NT2/D1 (cell line): ENCODE measurements at regions not wholly inside any gene's neighbourhood (a gene's known extent, or its start where the extent isn't known, plus 50 kb on each side); places are given as distances from the start of the nearest gene placed in this dataset.
"Not testable (repeated sequence)": the region's sequence is repeated elsewhere in the genome, so short reads cannot be mapped to it uniquely, and the experiment has no call there.

Experiments
- DNase-seq: peaks from one replicate; pipeline ENCODE4 v3.0.0-alpha.2; 2011; ENCODE audit warnings: low read depth, low spot score
- H3K27me3 ChIP-seq: 2 replicates; pipeline ENCODE4 v1.6.0; 2011; ENCODE audit warnings: mild to moderate bottlenecking; ENCODE audit not compliant: insufficient read length, insufficient read depth
- H3K36me3 ChIP-seq: 2 replicates; pipeline ENCODE4 v1.6.1; 2011; ENCODE audit warnings: mild to moderate bottlenecking, low read length, mixed read lengths; ENCODE audit not compliant: insufficient read depth, insufficient read length
- H3K4me1 ChIP-seq: 2 replicates; pipeline ENCODE4 v1.5.1; 2011; ENCODE audit not compliant: insufficient read depth, insufficient read length
- H3K4me3 ChIP-seq: 2 replicates; pipeline ENCODE4 v1.5.1; 2011; ENCODE audit warnings: low read depth; ENCODE audit not compliant: insufficient read length
- H3K9ac ChIP-seq: 2 replicates; pipeline ENCODE4 v1.6.0; 2011; ENCODE audit warnings: low read depth; ENCODE audit not compliant: insufficient read length
- H3K9me3 ChIP-seq: 2 replicates; pipeline ENCODE4 v1.5.1; 2011; ENCODE audit warnings: mild to moderate bottlenecking, low read length; ENCODE audit not compliant: insufficient read depth

DNA sequence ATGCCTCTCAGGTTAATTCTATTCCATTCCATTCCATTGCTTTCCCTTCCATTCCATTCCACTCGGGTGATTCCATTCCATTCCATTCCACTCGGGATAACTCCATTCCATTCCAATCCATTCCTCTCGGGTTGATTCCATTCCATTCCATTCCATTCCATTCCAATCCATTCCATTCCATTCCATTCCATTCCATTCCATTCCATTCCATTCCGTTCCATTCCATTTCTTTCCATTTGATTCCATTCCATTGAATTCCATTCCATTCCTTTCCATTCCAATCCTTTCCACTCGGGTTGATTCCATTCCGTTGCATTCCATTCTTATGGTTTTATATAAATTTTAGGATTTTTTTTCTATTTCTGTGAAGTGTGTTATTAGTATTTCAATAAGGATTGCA lies 170.2 kb downstream of the CWH43 start:
- not testable (repeated sequence) for H3K27me3 ChIP-seq, H3K4me3 ChIP-seq, H3K36me3 ChIP-seq, H3K4me1 ChIP-seq, H3K9ac ChIP-seq, DNase-seq
- H3K9me3 ChIP-seq: peaks cover 53% of the 10 kb centered on the region

DNA sequence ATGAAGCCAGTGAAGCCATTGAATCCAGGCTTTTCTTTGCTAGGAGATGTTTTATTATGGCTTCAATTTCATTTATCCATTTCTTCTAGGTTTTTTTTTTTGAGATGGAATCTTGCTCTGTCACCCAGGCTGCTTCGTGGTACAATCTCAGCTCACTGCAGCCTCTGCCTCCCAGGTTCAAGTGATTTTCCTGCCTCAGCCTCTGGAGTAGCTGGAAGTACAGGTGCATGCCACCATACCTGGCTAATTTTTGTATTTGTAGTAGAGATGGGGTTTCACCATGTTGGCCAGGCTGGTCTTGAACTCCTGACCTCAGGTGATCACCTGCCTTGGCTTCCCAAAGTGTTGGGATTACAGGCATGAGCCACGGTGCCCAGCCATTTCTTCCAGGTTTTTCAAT lies 171.6 kb downstream of the CWH43 start:
- peaks cover 40% of the 10 kb centered on the region for H3K9me3 ChIP-seq
- not testable (repeated sequence) for DNase-seq, H3K36me3 ChIP-seq, H3K4me3 ChIP-seq, H3K9ac ChIP-seq, H3K4me1 ChIP-seq, H3K27me3 ChIP-seq

DNA sequence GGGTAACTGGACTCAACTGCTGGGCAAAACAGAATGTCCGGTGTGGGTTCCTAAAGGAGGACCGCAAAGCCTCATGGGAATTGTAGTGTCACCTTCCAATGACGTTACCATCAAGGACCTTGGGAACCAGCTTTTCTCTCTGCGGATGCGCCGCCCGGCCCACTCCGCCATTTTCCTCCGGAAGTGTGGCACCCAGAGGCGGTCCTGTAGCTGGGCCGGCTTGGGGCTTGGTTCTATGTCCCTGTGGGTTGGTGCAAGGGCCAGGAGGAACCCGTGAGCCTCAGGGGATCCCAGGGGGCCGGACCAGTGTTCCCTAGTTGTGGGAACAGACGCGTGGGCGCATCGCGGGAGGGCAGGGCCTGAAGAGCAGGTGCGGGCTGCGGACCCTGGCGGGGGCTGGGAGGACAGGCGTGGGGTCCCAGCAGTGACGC lies 175.1 kb downstream of the CWH43 start:
- not testable (repeated sequence) for H3K27me3 ChIP-seq, H3K9ac ChIP-seq, H3K36me3 ChIP-seq, DNase-seq, H3K4me3 ChIP-seq, H3K9me3 ChIP-seq, H3K4me1 ChIP-seq

DNA sequence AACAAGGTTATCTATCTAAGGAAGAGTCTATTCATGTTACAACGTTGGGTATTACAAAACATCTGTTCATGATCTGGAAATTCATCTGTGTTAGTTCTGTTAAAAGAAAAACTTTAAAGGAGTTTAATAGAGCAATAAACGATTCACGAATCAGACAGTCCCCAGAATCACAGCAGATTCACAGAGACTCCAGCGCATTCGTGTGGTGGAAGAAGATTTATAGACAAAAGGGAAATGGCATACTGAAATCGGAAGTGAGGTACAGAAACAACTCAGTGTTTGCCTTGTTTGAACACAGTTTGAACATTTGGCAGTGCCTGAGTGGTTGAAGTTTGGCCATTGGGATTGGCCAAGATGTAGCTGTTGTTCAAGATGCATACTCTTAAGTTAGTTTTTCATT lies 178.8 kb downstream of the CWH43 start:
- H3K9me3 ChIP-seq, H3K4me3 ChIP-seq, H3K36me3 ChIP-seq, H3K9ac ChIP-seq, DNase-seq, H3K27me3 ChIP-seq, H3K4me1 ChIP-seq: not testable (repeated sequence)

- not testable (repeated sequence) for DNase-seq, H3K9me3 ChIP-seq
Measured at GRCh38 chr4:49177847-49178246, 191.8 kb downstream of the CWH43 start.

GRCh38 chr4:49181088-49181487 lies 195.0 kb downstream of the CWH43 start:
- not testable (repeated sequence) for H3K4me3 ChIP-seq, H3K36me3 ChIP-seq, H3K9me3 ChIP-seq, DNase-seq, H3K9ac ChIP-seq, H3K27me3 ChIP-seq, H3K4me1 ChIP-seq

More at GRCh38 chr4:49177847-49178246, 191.8 kb downstream of the CWH43 start:
- H3K4me1 ChIP-seq, H3K9ac ChIP-seq, H3K27me3 ChIP-seq, H3K4me3 ChIP-seq, H3K36me3 ChIP-seq: not testable (repeated sequence)

DNA sequence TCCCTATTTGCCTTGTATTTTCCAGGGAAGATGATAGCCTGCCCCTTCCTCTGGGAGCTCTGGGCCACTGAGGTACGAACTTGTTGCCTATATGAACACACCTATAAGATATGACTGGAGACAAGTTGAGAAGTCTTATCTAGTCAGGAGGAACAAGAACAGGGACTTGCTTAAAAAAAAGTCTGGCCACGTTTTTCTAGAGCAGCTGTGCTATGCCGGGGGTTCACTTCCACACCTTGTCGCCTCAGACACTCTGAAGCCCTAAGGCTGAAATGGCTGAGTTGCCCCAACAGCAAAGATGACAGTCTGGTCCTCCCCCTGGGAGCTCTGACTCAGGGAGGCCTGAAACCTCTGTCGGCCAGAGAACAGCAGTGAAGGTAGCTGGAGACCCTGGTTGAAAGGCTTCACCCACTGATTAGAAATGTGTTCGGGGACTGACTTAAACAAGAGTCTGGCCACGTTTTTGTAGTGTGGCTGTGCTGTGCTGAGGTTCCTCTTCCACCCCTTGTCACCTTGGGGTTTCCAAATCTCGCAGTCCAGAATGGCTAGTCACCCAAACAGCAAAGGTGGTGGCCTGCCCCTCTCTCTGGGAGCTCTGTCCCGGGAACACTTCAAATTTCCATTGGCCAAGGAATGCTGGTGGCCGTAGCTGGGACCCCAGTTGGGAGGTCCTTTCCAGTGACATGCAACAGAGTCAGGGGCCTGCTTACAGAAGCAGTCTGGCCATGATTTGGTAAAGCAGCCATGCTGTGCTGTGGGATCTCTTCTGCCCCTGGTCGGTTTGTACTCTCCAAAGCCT lies 225.5 kb downstream of the CWH43 start:
- not testable (repeated sequence) for H3K9me3 ChIP-seq, H3K4me1 ChIP-seq, DNase-seq, H3K36me3 ChIP-seq, H3K4me3 ChIP-seq, H3K9ac ChIP-seq, H3K27me3 ChIP-seq

GRCh38 chr4:49213250-49213649 lies 227.2 kb downstream of the CWH43 start:
- H3K27me3 ChIP-seq, H3K4me3 ChIP-seq, H3K4me1 ChIP-seq, H3K9me3 ChIP-seq, H3K9ac ChIP-seq, H3K36me3 ChIP-seq, DNase-seq: not testable (repeated sequence)

GRCh38 chr4:49213750-49214149 lies 227.7 kb downstream of the CWH43 start:
- not testable (repeated sequence) for H3K4me3 ChIP-seq

DNA sequence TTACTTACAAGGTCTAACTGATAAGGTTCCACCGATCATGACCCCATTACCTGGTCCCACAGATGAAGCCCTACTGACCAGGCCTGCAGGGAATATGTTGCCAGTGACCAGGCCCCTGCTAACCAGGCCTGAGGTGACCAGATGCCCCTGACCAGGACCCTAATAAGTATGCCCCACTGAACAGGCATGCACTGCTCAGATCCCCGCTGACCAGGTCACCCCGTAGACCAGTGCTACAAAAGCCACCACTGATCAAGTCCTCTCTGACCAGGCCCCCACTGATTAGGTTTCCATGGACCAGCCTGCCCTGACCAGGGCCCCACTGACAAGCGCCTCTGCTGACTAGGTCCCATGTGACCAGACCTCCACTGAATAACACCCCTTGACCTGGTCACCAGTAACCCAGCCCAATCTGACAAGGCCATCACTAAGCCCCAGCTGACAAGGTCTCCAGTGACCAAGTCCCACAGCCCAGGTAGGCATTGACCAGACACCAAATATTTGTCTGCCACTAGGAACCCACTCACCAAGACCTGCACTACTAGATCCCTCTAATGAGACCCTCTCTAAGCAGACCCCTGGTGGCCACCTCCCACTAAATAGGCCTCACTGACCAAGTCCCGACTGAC lies 228.5 kb downstream of the CWH43 start:
- not testable (repeated sequence) for H3K9me3 ChIP-seq, H3K27me3 ChIP-seq, H3K4me3 ChIP-seq, DNase-seq, H3K4me1 ChIP-seq, H3K9ac ChIP-seq, H3K36me3 ChIP-seq

More at GRCh38 chr4:49213750-49214149, 227.7 kb downstream of the CWH43 start:
- DNase-seq, H3K9ac ChIP-seq, H3K36me3 ChIP-seq, H3K9me3 ChIP-seq, H3K27me3 ChIP-seq, H3K4me1 ChIP-seq: not testable (repeated sequence)

DNA sequence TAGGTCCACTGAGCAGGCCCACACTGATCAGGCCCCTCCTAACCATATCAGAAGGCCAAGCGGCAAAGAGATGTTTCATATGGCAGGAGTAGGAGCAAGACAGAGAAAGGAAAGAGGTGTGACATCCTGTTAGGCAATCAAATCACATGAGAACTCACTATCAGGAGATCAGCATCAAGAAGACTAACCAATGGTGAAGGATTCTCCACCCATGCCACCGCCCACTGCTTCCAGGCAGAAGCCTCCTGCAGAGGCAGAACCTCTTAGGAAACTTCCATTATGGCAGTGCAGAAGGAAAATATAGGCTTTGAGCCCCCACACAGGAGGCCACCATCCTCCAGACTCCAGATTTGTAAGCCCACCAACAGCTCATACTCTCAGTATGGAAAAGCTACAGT lies 229.0 kb downstream of the CWH43 start:
- not testable (repeated sequence) for H3K4me3 ChIP-seq, H3K36me3 ChIP-seq, H3K9ac ChIP-seq, H3K27me3 ChIP-seq, DNase-seq, H3K9me3 ChIP-seq, H3K4me1 ChIP-seq

DNA sequence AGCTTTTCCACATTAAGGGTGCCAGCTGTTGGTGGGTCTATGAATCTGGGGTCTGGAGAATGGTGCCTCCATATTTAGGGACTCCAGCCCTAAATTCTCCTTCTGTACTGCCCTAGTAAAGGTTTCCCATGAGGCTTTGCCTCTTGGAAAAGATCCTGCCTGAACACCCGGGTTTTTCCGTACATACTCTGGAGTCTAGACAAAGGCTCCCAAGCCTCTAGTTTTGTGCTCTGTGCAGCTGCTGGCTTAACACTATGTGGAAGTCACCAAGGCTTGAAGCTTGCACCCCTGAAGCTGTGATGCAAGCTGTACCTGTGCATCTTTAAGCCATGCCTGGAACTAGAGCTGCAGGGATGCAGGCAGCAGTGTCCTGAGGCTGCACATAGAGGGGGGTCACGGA lies 230.5 kb downstream of the CWH43 start:
- not testable (repeated sequence) for H3K9ac ChIP-seq, H3K36me3 ChIP-seq, H3K9me3 ChIP-seq, H3K4me1 ChIP-seq, H3K27me3 ChIP-seq, H3K4me3 ChIP-seq, DNase-seq
